ENCODE measurements at regions not wholly inside any gene's neighbourhood (a gene's known extent, or its start where the extent isn't known, plus 50 kb on each side); places are given as distances from the start of the nearest gene placed in this dataset.

DNA sequence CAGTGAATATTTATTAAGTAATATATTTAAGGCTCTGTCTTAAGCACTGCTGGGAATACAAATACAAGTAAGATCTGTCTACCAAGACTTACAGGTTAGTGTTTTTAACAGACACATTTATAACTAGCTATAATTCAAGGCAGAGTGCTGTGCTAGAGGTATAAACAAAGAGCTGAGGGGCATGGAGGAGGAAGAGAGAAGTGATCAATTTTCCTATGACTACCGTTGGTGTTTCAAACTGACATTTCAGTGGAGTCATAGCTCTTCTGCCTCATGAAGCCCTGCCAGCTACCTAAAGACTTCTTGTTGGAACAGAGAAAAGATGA is 79.9 kb downstream of the CYB561 start:
- TF ChIP-seq SUZ12 (IDR thresholded peaks at IDR 0.05; ENCODE audit: extremely low read depth, insufficient read depth, insufficient read length): no peak
- TF ChIP-seq ZNF274 (IDR thresholded peaks at IDR 0.05; ENCODE audit: low read depth, low read length): no peak
- no peak for TF ChIP-seq YY1 (IDR thresholded peaks at IDR 0.05; ENCODE audit: insufficient read depth, insufficient read length)

Measured in NT2/D1 (cell line).